Fibroblast of pulmonary artery (primary cell): ENCODE measurements at regions not wholly inside any gene's neighbourhood (a gene's known extent, or its start where the extent isn't known, plus 50 kb on each side); places are given as distances from the start of the nearest gene placed in this dataset.

Experiments
- DNase-seq: peaks from one replicate; pipeline ENCODE4 v3.0.0-alpha.2; 2010; ENCODE audit warnings: low read depth
- H3K4me3 ChIP-seq: replicated peaks from 2 replicates; pipeline ENCODE4 v1.5.1; 2011; ENCODE audit warnings: low read depth, mild to moderate bottlenecking, control low read depth, low read length, moderate library complexity
- TF ChIP-seq, protein P1 (sequence below): IDR thresholded peaks from 2 replicates; pipeline ENCODE4 v1.5.1; 2011; ENCODE audit warnings: mild to moderate bottlenecking, control low read depth, low read length, inconsistent platforms; ENCODE audit errors: missing control alignments

DNA sequence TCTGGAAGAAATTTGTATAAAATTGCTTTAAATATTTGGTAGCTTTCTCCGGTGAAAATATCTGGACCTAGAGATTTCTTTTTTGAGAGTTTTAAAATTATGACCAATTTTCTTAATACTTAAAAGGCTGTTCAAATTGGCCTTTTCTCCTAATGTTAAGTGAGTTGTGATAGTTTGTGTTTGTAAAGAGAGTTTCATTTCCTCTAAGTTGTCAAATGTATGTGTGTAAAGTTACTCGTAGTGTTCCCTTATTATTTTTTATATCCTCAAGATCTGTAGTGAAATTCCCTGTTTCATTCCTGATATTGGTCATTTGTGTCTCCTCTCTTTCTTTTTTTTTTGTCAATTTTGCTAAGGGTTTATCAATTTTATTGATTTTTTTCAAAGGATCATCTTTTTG is 92.6 kb upstream of the CTNNB1 start:
- H3K4me3 ChIP-seq = no peak overlapping the region
- TF ChIP-seq, protein P1, sequence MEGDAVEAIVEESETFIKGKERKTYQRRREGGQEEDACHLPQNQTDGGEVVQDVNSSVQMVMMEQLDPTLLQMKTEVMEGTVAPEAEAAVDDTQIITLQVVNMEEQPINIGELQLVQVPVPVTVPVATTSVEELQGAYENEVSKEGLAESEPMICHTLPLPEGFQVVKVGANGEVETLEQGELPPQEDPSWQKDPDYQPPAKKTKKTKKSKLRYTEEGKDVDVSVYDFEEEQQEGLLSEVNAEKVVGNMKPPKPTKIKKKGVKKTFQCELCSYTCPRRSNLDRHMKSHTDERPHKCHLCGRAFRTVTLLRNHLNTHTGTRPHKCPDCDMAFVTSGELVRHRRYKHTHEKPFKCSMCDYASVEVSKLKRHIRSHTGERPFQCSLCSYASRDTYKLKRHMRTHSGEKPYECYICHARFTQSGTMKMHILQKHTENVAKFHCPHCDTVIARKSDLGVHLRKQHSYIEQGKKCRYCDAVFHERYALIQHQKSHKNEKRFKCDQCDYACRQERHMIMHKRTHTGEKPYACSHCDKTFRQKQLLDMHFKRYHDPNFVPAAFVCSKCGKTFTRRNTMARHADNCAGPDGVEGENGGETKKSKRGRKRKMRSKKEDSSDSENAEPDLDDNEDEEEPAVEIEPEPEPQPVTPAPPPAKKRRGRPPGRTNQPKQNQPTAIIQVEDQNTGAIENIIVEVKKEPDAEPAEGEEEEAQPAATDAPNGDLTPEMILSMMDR = no peak
- no peak for DNase-seq

DNA sequence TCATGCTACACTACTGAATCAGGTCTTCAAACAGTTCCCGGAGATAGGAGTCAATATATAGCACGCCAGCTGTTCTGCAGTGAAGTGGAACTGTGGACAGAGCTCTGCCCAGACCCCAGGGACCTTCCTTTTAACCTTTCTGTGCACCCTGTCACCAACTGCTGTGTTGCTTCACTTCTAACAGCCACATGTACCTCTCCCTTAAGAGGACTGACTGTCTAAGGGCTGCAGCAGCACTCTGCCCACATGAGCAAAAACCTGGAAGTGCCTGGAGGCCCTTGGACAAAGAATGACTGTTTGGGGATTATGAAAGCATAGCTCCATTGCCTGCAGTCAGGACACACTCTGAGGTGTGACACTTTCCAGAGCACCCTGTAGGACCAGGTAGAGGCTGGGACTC is 88.3 kb upstream of the CTNNB1 start:
- TF ChIP-seq, protein P1 = no peak
- no peak overlapping the region for H3K4me3 ChIP-seq
- DNase-seq = no peak

DNA sequence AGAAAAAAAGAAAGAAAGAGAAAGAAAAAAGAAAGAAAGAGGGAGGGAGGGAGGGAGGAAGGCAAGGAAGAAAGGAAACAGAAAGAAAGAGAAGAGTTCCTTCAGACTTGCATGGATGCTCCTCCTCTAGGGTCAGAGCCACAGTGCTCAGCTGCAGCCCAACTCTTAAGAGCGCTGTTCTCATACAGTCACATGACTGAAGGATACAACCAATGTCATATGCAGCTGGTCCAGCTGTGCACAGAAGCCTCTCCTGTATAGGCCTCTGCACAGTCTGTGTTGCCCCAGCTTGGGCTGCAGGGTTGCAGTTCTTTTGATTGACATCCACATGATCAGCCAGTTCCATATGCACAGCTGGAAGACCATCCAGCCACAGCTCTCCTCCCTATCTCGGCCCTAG is 86.8 kb upstream of the CTNNB1 start:
- no peak overlapping the region for H3K4me3 ChIP-seq
- TF ChIP-seq, protein P1 = no peak
- DNase-seq = no peak

DNA sequence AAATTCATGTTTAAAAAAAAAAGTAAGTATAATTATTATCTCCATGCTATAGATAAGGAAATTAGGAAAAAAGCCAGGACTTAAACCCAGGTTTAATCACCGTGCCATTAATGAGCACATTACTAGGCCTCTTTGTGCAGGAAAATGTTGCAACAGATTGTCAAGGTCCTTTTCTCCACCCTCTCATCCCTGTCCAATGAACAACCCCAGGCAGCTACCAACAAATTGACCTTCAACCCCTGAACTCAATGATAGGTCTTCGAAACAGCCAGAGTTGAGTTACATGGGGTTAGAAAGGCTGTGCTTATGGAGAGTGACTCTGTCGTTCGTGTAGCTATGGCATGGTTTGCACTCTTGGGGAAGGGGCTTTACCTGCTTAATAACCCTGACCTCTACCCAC is 84.2 kb upstream of the CTNNB1 start:
- TF ChIP-seq, protein P1 = no peak
- H3K4me3 ChIP-seq = no peak overlapping the region

DNA sequence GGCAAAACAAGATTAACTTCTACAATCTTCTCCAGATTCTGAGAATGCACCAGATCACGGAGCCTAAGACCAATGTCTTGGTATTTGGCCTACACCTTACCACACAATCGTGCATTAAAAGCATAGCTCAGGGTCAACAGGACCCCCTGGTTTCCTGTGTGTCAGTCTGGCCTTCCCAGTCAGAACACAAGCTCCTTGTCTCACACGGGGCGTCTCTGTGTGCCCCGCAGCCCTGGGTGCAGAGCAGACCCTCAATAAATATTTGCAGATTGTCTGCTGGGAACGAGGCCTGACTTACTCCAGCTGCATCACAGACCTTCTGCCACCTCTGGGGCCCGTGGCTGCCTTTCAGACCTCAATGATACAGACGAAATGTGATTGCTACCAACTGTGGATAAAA is 82.5 kb upstream of the CTNNB1 start:
- TF ChIP-seq, protein P1 = no peak
- no peak for DNase-seq
- no peak overlapping the region for H3K4me3 ChIP-seq

More for the DNA sequence above, 84.2 kb upstream of the CTNNB1 start:
- no peak for DNase-seq

DNA sequence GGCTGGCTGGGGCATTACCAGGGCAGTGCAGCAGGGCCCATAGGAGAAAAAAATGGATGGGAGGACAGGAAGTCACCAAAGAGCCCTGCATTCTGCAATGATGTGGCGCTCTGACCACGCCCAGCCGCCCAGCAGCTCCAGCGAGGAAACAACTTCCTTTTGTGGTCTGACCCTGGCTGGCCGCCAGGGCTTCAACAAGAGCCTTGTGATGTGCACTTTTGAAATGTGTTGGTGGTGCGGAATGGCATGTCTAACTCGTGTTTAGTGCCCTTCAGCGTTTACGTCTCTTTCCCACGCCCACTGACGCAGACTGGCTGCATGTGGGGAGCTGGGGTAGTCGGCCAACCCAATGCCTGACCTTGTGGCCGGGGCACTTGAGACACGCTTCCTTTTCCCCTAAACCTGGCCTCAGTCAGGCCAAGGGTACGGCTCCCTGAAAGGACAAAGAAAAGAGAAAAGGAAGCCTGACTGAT is 81.9 kb upstream of the CTNNB1 start:
- TF ChIP-seq, protein P1 = no peak
- DNase-seq = peak; percentile 73
- H3K4me3 ChIP-seq = no peak overlapping the region
